Neural cell (in vitro differentiated cells): ENCODE measurements at regions not wholly inside any gene's neighbourhood (a gene's known extent, or its start where the extent isn't known, plus 50 kb on each side); places are given as distances from the start of the nearest gene placed in this dataset.

Experiments
- H2AFZ ChIP-seq: fragments of 200-600, 300-800 bp; sonication (generic), shearing (Covaris generic); 2 replicates; pipeline ENCODE4 v1.6.0; 2014; ENCODE audit warnings: low read depth, mild to moderate bottlenecking, antibody characterized with exemption, low read length, moderate library complexity
- H3F3A ChIP-seq: fragments of 200-600 bp; shearing (Covaris generic); 2 replicates; pipeline ENCODE4 v1.6.1; 2016; ENCODE audit warnings: mild to moderate bottlenecking, moderate library complexity, mixed read lengths, antibody characterized with exemption, low read length; ENCODE audit not compliant: insufficient read depth, poor library complexity, severe bottlenecking
- H3K27ac ChIP-seq: fragments of 200-600, 300-800 bp; sonication (generic), shearing (Covaris generic); 2 replicates; pipeline ENCODE4 v1.5.1; 2014; ENCODE audit warnings: mild to moderate bottlenecking, low read length, moderate library complexity
- H3K27me3 ChIP-seq: fragments of 300-800, 200-600 bp; sonication (generic), shearing (Covaris generic); 2 replicates; pipeline ENCODE4 v1.6.0; 2014; ENCODE audit warnings: mild to moderate bottlenecking, low read depth, low read length, moderate library complexity; ENCODE audit not compliant: insufficient read depth
- H3K36me3 ChIP-seq: fragments of 300-800, 200-600 bp; sonication (generic), shearing (Covaris generic); 2 replicates; pipeline ENCODE4 v1.5.1; 2014; ENCODE audit warnings: mild to moderate bottlenecking, antibody characterized with exemption, low read length, moderate library complexity; ENCODE audit not compliant: insufficient read depth
- H3K4me2 ChIP-seq: fragments of 300-800, 200-600 bp; sonication (generic), shearing (Covaris generic); 2 replicates; pipeline ENCODE4 v1.6.0; 2014; ENCODE audit warnings: mild to moderate bottlenecking, low read length
- H3K4me3 ChIP-seq: fragments of 300-800, 200-600 bp; sonication (generic), shearing (Covaris generic); 2 replicates; pipeline ENCODE4 v1.5.1; 2014; ENCODE audit warnings: mild to moderate bottlenecking, low read length, moderate library complexity
- H3K79me2 ChIP-seq: fragments of 200-600 bp; shearing (Covaris generic); replicated peaks from 2 replicates; pipeline ENCODE4 v1.6.0; 2014; ENCODE audit warnings: mild to moderate bottlenecking, low read length, moderate library complexity; ENCODE audit not compliant: insufficient read depth
- H3K9ac ChIP-seq: fragments of 300-800, 200-600 bp; sonication (generic), shearing (Covaris generic); 2 replicates; pipeline ENCODE4 v1.6.1; 2016; ENCODE audit warnings: mild to moderate bottlenecking, low read length, mixed read lengths
- H3K9me2 ChIP-seq: fragments of 200-600 bp; shearing (Covaris generic); 2 replicates; pipeline ENCODE4 v1.6.1; 2016; ENCODE audit warnings: mild to moderate bottlenecking, low read length, mixed read lengths; ENCODE audit not compliant: insufficient read depth
- H3K9me3 ChIP-seq: fragments of 200-600, 300-800 bp; sonication (generic), shearing (Covaris generic); 2 replicates; pipeline ENCODE4 v1.6.1; 2016; ENCODE audit warnings: mild to moderate bottlenecking, mixed run types, low read length, moderate library complexity, mixed read lengths
- H4K20me1 ChIP-seq: fragments of 200-600 bp; shearing (Covaris generic); 2 replicates; pipeline ENCODE4 v1.6.1; 2016; ENCODE audit warnings: mild to moderate bottlenecking, mixed run types; ENCODE audit not compliant: insufficient read depth
- EP300 ChIP-seq: fragments of 450-650 bp; conservative IDR thresholded peaks from 2 replicates; pipeline ENCODE4 v1.6.1; 2014; ENCODE audit warnings: antibody characterized with exemption, mild to moderate bottlenecking, moderate library complexity; ENCODE audit not compliant: poor library complexity, severe bottlenecking
- EZH2 ChIP-seq: fragments of 200-600, 300-800 bp; shearing (Covaris generic), sonication (generic); IDR thresholded peaks from 2 replicates; pipeline ENCODE4 v1.6.1; 2014; ENCODE audit warnings: antibody characterized with exemption, low read length, borderline replicate concordance, mild to moderate bottlenecking; ENCODE audit not compliant: insufficient read depth, poor library complexity, severe bottlenecking
- MXI1 ChIP-seq: fragments of 450-650 bp; conservative IDR thresholded peaks from 2 replicates; pipeline ENCODE4 v1.6.1; 2014; ENCODE audit warnings: antibody characterized with exemption, mild to moderate bottlenecking; ENCODE audit not compliant: poor library complexity, severe bottlenecking
- POLR2AphosphoS5 ChIP-seq: IDR thresholded peaks from 2 replicates; pipeline ENCODE4 v1.6.1; 2012
- RAD21 ChIP-seq: fragments of 450-650 bp; conservative IDR thresholded peaks from 2 replicates; pipeline ENCODE4 v1.6.1; 2014; ENCODE audit warnings: antibody characterized with exemption, mild to moderate bottlenecking, moderate library complexity
- REST ChIP-seq: IDR thresholded peaks from 2 replicates; pipeline ENCODE4 v1.6.1; 2012; ENCODE audit warnings: borderline replicate concordance
- SMC3 ChIP-seq: fragments of 450-650 bp; conservative IDR thresholded peaks from 2 replicates; pipeline ENCODE4 v1.6.1; 2014; ENCODE audit warnings: antibody characterized with exemption, mild to moderate bottlenecking, moderate library complexity; ENCODE audit not compliant: poor library complexity
- TAF1 ChIP-seq: IDR thresholded peaks from 2 replicates; pipeline ENCODE4 v1.6.1; 2012; ENCODE audit warnings: low read depth
- TF ChIP-seq, protein P1 (sequence below): fragments of 450-650 bp; IDR thresholded peaks from 2 replicates; pipeline ENCODE4 v1.5.1; 2014; ENCODE audit warnings: antibody characterized with exemption, mild to moderate bottlenecking, moderate library complexity; ENCODE audit not compliant: poor library complexity, severe bottlenecking

- H3K4me3 ChIP-seq: no peak overlapping the region
- H3F3A ChIP-seq: no peaks in the 10 kb centered on the region
- H3K9me2 ChIP-seq: no peaks in the 10 kb centered on the region
- no peaks in the 10 kb centered on the region for H3K27me3 ChIP-seq
- H3K4me2 ChIP-seq: no peak overlapping the region
- H4K20me1 ChIP-seq: no peaks in the 10 kb centered on the region
- H3K36me3 ChIP-seq: no peaks in the 10 kb centered on the region
- H3K27ac ChIP-seq: no peak overlapping the region
- H3K9ac ChIP-seq: no peak overlapping the region
- H3K79me2 ChIP-seq: no peaks in the 10 kb centered on the region
- TF ChIP-seq EZH2: no peak
- TF ChIP-seq TAF1: no peak
- no peak for TF ChIP-seq EP300
- TF ChIP-seq RAD21: no peak
- no peak for TF ChIP-seq POLR2AphosphoS5
- TF ChIP-seq, protein P1, sequence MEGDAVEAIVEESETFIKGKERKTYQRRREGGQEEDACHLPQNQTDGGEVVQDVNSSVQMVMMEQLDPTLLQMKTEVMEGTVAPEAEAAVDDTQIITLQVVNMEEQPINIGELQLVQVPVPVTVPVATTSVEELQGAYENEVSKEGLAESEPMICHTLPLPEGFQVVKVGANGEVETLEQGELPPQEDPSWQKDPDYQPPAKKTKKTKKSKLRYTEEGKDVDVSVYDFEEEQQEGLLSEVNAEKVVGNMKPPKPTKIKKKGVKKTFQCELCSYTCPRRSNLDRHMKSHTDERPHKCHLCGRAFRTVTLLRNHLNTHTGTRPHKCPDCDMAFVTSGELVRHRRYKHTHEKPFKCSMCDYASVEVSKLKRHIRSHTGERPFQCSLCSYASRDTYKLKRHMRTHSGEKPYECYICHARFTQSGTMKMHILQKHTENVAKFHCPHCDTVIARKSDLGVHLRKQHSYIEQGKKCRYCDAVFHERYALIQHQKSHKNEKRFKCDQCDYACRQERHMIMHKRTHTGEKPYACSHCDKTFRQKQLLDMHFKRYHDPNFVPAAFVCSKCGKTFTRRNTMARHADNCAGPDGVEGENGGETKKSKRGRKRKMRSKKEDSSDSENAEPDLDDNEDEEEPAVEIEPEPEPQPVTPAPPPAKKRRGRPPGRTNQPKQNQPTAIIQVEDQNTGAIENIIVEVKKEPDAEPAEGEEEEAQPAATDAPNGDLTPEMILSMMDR: no peak
- no peak for TF ChIP-seq MXI1
- TF ChIP-seq REST: no peak
- no peak for TF ChIP-seq SMC3
- H3K9me3 ChIP-seq: no peaks in the 10 kb centered on the region
- no peak overlapping the region for H2AFZ ChIP-seq
Observed at GRCh38 chr16:47779201-47780016, 318.3 kb downstream of the PHKB start.

- Histone ChIP-seq H3K9me3 (no peaks in the 10 kb centered on the region), H4K20me1 (no peaks in the 10 kb centered on the region), H3K27me3 (no peaks in the 10 kb centered on the region), H3K27ac (no peak overlapping the region), H3K36me3 (no peaks in the 10 kb centered on the region), H3K9ac (no peak overlapping the region), H3F3A (no peaks in the 10 kb centered on the region), H2AFZ (no peak overlapping the region), H3K9me2 (no peaks in the 10 kb centered on the region), H3K4me2 (no peak overlapping the region), H3K4me3 (no peak overlapping the region), H3K79me2 (no peaks in the 10 kb centered on the region)
- TF ChIP-seq REST: no peak
Observed at GRCh38 chr16:47778106-47778801, 317.1 kb downstream of the PHKB start.
